ENCODE measurements at regions not wholly inside any gene's neighbourhood (a gene's known extent, or its start where the extent isn't known, plus 50 kb on each side); places are given as distances from the start of the nearest gene placed in this dataset.

GRCh38 chr3:22713936-22714335, 489.2 kb upstream of the UBE2E2 start:
- no TSS peak for BruUV-seq (replicated peaks)
- H3K9me3 Mint-ChIP-seq (ENCODE audit: low read depth, unreplicated experiment) = peaks cover 4% of the 10 kb centered on the region
- intact Hi-C loops (cut with micrococcal nuclease; ENCODE audit: unreplicated experiment) = no loop called here
- peak; percentile 36 for DNase-seq
- H3K36me3 Mint-ChIP-seq (ENCODE audit: insufficient read depth, unreplicated experiment) = no peaks in the 10 kb centered on the region
- no peaks in the 10 kb centered on the region for H3K27me3 Mint-ChIP-seq (ENCODE audit: unreplicated experiment)
- no peak overlapping the region for H3K4me3 Mint-ChIP-seq (ENCODE audit: low read depth, unreplicated experiment)
- peak overlapping the region; percentile 68 for H3K27ac Mint-ChIP-seq (ENCODE audit: unreplicated experiment)
- CTCF ChIA-PET = no interaction called here
- no peak for TF ChIP-seq CTCF (IDR thresholded peaks at IDR 0.05; ENCODE audit: unreplicated experiment)
- peaks cover 10% of the 10 kb centered on the region for H3K4me1 Mint-ChIP-seq (ENCODE audit: low read depth, unreplicated experiment)

GRCh38 chr3:22714749-22715148, 488.4 kb upstream of the UBE2E2 start:
- Mint-ChIP-seq H3K27me3 (ENCODE audit: unreplicated experiment) (no peaks in the 10 kb centered on the region), H3K9me3 (ENCODE audit: low read depth, unreplicated experiment) (peaks cover 5% of the 10 kb centered on the region), H3K4me1 (ENCODE audit: low read depth, unreplicated experiment) (peaks cover 10% of the 10 kb centered on the region), H3K4me3 (ENCODE audit: low read depth, unreplicated experiment) (no peak overlapping the region), H3K36me3 (ENCODE audit: insufficient read depth, unreplicated experiment) (no peaks in the 10 kb centered on the region), H3K27ac (ENCODE audit: unreplicated experiment) (no peak overlapping the region)
- no peak for TF ChIP-seq CTCF (IDR thresholded peaks at IDR 0.05; ENCODE audit: unreplicated experiment)
- no TSS peak for BruUV-seq (replicated peaks)
- intact Hi-C loops (cut with micrococcal nuclease; ENCODE audit: unreplicated experiment) = no loop called here
- CTCF ChIA-PET = no interaction called here
- DNase-seq = no peak

- no peaks in the 10 kb centered on the region for H3K27me3 Mint-ChIP-seq (ENCODE audit: unreplicated experiment)
- no peaks in the 10 kb centered on the region for H3K4me1 Mint-ChIP-seq (ENCODE audit: low read depth, unreplicated experiment)
- no TSS peak for BruUV-seq (replicated peaks)
- H3K27ac Mint-ChIP-seq (ENCODE audit: unreplicated experiment) = no peak overlapping the region
- no peaks in the 10 kb centered on the region for H3K36me3 Mint-ChIP-seq (ENCODE audit: insufficient read depth, unreplicated experiment)
- DNase-seq = no peak
- TF ChIP-seq CTCF (IDR thresholded peaks at IDR 0.05; ENCODE audit: unreplicated experiment) = no peak
- intact Hi-C loops (cut with micrococcal nuclease; ENCODE audit: unreplicated experiment) = no loop called here
- CTCF ChIA-PET = no interaction called here
- H3K4me3 Mint-ChIP-seq (ENCODE audit: low read depth, unreplicated experiment) = no peak overlapping the region
- peaks cover 3% of the 10 kb centered on the region for H3K9me3 Mint-ChIP-seq (ENCODE audit: low read depth, unreplicated experiment)
These were observed 482.5 kb upstream of the UBE2E2 start for GRCh38 chr3:22720596-22720995.

GRCh38 chr3:22724420-22724819, 478.7 kb upstream of the UBE2E2 start:
- no peak overlapping the region for H3K4me3 Mint-ChIP-seq (ENCODE audit: low read depth, unreplicated experiment)
- TF ChIP-seq CTCF (IDR thresholded peaks at IDR 0.05; ENCODE audit: unreplicated experiment) = no peak
- DNase-seq = no peak
- peaks cover 6% of the 10 kb centered on the region for H3K36me3 Mint-ChIP-seq (ENCODE audit: insufficient read depth, unreplicated experiment)
- H3K4me1 Mint-ChIP-seq (ENCODE audit: low read depth, unreplicated experiment) = no peaks in the 10 kb centered on the region
- intact Hi-C loops (cut with micrococcal nuclease; ENCODE audit: unreplicated experiment) = no loop called here
- H3K27ac Mint-ChIP-seq (ENCODE audit: unreplicated experiment) = no peak overlapping the region
- BruUV-seq (replicated peaks) = no TSS peak
- no peaks in the 10 kb centered on the region for H3K9me3 Mint-ChIP-seq (ENCODE audit: low read depth, unreplicated experiment)
- H3K27me3 Mint-ChIP-seq (ENCODE audit: unreplicated experiment) = no peaks in the 10 kb centered on the region
- CTCF ChIA-PET = no interaction called here

- peaks cover 6% of the 10 kb centered on the region for H3K36me3 Mint-ChIP-seq (ENCODE audit: insufficient read depth, unreplicated experiment)
- intact Hi-C loops (cut with micrococcal nuclease; ENCODE audit: unreplicated experiment) = no loop called here
- H3K9me3 Mint-ChIP-seq (ENCODE audit: low read depth, unreplicated experiment) = no peaks in the 10 kb centered on the region
- no peak for TF ChIP-seq CTCF (IDR thresholded peaks at IDR 0.05; ENCODE audit: unreplicated experiment)
- CTCF ChIA-PET = no interaction called here
- no peaks in the 10 kb centered on the region for H3K27me3 Mint-ChIP-seq (ENCODE audit: unreplicated experiment)
- BruUV-seq (replicated peaks) = no TSS peak
- H3K4me1 Mint-ChIP-seq (ENCODE audit: low read depth, unreplicated experiment) = peaks cover 17% of the 10 kb centered on the region
- no peak overlapping the region for H3K4me3 Mint-ChIP-seq (ENCODE audit: low read depth, unreplicated experiment)
- no peak for DNase-seq
- H3K27ac Mint-ChIP-seq (ENCODE audit: unreplicated experiment) = no peak overlapping the region
These were observed 474.7 kb upstream of the UBE2E2 start for GRCh38 chr3:22728406-22728805.

Measured in Calu3 (cell line).